MM.1S (cell line): ENCODE measurements at regions not wholly inside any gene's neighbourhood (a gene's known extent, or its start where the extent isn't known, plus 50 kb on each side); places are given as distances from the start of the nearest gene placed in this dataset.

Experiments
- DNase-seq: peaks from one replicate; pipeline ENCODE4 v3.0.0-alpha.2; 2015
- H2AFZ ChIP-seq: fragments of 300-600 bp; sonication (generic); 2 replicates; pipeline ENCODE4 v1.6.0; 2016; ENCODE audit warnings: antibody characterized with exemption, low read length
- H3F3A ChIP-seq: fragments of 300-600 bp; sonication (generic); 2 replicates; pipeline ENCODE4 v1.6.1; 2016; ENCODE audit warnings: mild to moderate bottlenecking, antibody characterized with exemption, low read length, moderate library complexity, mixed read lengths; ENCODE audit not compliant: insufficient read depth
- H3K27ac ChIP-seq: fragments of 300-600 bp; sonication (generic); 2 replicates; pipeline ENCODE4 v1.5.1; 2016; ENCODE audit warnings: mild to moderate bottlenecking, low read length
- H3K27me3 ChIP-seq: fragments of 300-600 bp; sonication (generic); replicated peaks from 2 replicates; pipeline ENCODE4 v1.6.0; 2016; ENCODE audit warnings: low read length; ENCODE audit not compliant: insufficient read depth
- H3K36me3 ChIP-seq: fragments of 300-600 bp; sonication (generic); replicated peaks from 2 replicates; pipeline ENCODE4 v1.6.1; 2016; ENCODE audit warnings: mild to moderate bottlenecking, low read length, mixed read lengths; ENCODE audit not compliant: insufficient read depth
- H3K4me1 ChIP-seq: fragments of 300-600 bp; sonication (generic); 2 replicates; pipeline ENCODE4 v1.6.1; 2016; ENCODE audit warnings: low read length, mixed read lengths
- H3K4me2 ChIP-seq: fragments of 300-600 bp; sonication (generic); 2 replicates; pipeline ENCODE4 v1.6.0; 2016; ENCODE audit warnings: low read depth, low read length
- H3K4me3 ChIP-seq: fragments of 300-600 bp; sonication (generic); 2 replicates; pipeline ENCODE4 v1.5.1; 2016; ENCODE audit warnings: low read length, mixed read lengths
- H3K79me2 ChIP-seq: fragments of 300-600 bp; sonication (generic); 2 replicates; pipeline ENCODE4 v1.6.1; 2016; ENCODE audit warnings: mixed run types, low read length, mixed read lengths
- H3K9ac ChIP-seq: fragments of 300-600 bp; sonication (generic); 2 replicates; pipeline ENCODE4 v1.6.1; 2016; ENCODE audit warnings: low read length, mixed read lengths
- H3K9me2 ChIP-seq: fragments of 300-600 bp; sonication (generic); replicated peaks from 2 replicates; pipeline ENCODE4 v1.6.1; 2016; ENCODE audit warnings: mild to moderate bottlenecking, low read length, mixed read lengths; ENCODE audit not compliant: insufficient read depth
- H3K9me3 ChIP-seq: fragments of 300-600 bp; sonication (generic); replicated peaks from 2 replicates; pipeline ENCODE4 v1.6.1; 2016; ENCODE audit warnings: mild to moderate bottlenecking, low read length, mixed read lengths; ENCODE audit not compliant: insufficient read depth
- H4K20me1 ChIP-seq: fragments of 300-600 bp; sonication (generic); 2 replicates; pipeline ENCODE4 v1.6.1; 2016; ENCODE audit warnings: mild to moderate bottlenecking, low read length, moderate library complexity, mixed read lengths; ENCODE audit not compliant: insufficient read depth
- CTCF ChIP-seq: fragments of 300-600 bp; sonication (generic); IDR thresholded peaks from 2 replicates; pipeline ENCODE4 v1.5.1; 2016; ENCODE audit warnings: antibody characterized with exemption, low read length, mixed read lengths
- EZH2 ChIP-seq: fragments of 300-600 bp; sonication (generic); optimal IDR thresholded peaks from 2 replicates; pipeline ENCODE3; 2017; ENCODE audit warnings: low read depth, mild to moderate bottlenecking, antibody characterized with exemption, low read length, mixed read lengths
- EZH2phosphoT487 ChIP-seq: fragments of 300-600 bp; sonication (generic); IDR thresholded peaks from 2 replicates; pipeline ENCODE4 v1.6.1; 2018; ENCODE audit warnings: antibody characterized with exemption, low read length

GRCh38 chr5:68459093-68459809 is 243.7 kb downstream of the PIK3R1 start:
- no peak overlapping the region for H3K4me2 ChIP-seq
- no peaks in the 10 kb centered on the region for H3K79me2 ChIP-seq
- no peaks in the 10 kb centered on the region for H3K27me3 ChIP-seq
- H3K4me1 ChIP-seq: no peaks in the 10 kb centered on the region
- H3K36me3 ChIP-seq: no peaks in the 10 kb centered on the region
- no peaks in the 10 kb centered on the region for H3K9me2 ChIP-seq
- H3K9ac ChIP-seq: no peak overlapping the region
- H4K20me1 ChIP-seq: no peaks in the 10 kb centered on the region
- no peak for DNase-seq
- no peaks in the 10 kb centered on the region for H3F3A ChIP-seq
- H3K4me3 ChIP-seq: no peak overlapping the region
- no peak overlapping the region for H3K27ac ChIP-seq
- no peak overlapping the region for H2AFZ ChIP-seq
- no peaks in the 10 kb centered on the region for H3K9me3 ChIP-seq
- no peak for TF ChIP-seq EZH2
- no peak for TF ChIP-seq CTCF
- TF ChIP-seq EZH2phosphoT487: no peak

DNA sequence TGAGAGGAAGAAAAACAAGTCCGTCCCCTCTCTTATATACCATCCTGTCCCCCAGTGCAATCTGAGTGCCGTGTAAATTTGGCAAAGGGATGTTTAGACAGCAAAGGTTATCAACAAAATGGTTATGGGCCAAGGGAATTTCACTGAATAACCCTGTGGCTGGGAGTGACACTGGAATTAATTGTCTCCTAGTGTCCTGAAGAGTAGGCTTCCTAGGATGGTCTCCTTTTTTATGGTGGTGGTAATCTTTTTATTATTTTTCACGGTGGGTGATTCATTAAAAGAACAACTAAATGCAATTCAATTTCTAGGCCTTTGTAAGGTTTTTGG is 244.2 kb downstream of the PIK3R1 start:
- Histone ChIP-seq H3K27me3 (no peaks in the 10 kb centered on the region), H3K79me2 (no peaks in the 10 kb centered on the region), H3K9me3 (no peaks in the 10 kb centered on the region), H3K4me3 (no peak overlapping the region), H3K9ac (no peak overlapping the region), H3K4me1 (no peaks in the 10 kb centered on the region), H2AFZ (no peak overlapping the region), H3K27ac (no peak overlapping the region), H3K9me2 (no peaks in the 10 kb centered on the region), H3K4me2 (no peak overlapping the region), H3F3A (no peaks in the 10 kb centered on the region), H3K36me3 (no peaks in the 10 kb centered on the region), H4K20me1 (no peaks in the 10 kb centered on the region)
- TF ChIP-seq EZH2phosphoT487: no peak
- no peak for TF ChIP-seq CTCF
- TF ChIP-seq EZH2: no peak
- DNase-seq: no peak

DNA sequence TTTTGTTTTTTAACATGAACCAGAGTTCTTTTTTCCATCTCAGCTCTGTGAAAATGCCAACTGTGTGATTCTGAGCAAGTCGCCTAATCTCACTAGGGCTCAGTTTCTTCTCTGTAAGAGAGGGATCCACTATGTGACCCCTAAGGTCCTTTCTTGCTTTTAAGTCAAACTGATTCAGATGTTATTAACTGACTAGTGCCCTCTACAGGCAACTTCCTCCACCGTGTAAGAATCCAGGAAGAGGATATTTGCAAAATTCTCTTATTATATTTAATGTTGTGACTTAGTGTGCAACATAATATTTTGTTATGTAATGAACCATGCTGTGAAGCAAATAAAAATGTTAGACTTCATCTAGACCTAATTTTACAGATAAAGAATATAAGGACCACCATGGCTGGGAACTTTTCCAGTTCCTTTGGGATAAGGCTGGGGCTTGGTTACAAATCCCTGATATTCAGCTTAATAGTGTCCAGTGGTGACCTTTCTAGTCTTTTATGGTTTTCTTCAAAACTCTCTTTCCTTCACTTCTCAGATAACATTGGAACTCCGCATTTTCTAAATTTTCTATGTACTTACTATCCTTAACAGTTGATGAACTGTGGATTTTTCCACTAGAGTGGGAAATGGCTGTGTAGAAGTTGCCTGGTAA is 244.7 kb downstream of the PIK3R1 start:
- Histone ChIP-seq H3K9me2 (no peaks in the 10 kb centered on the region), H3K4me1 (no peaks in the 10 kb centered on the region), H3K36me3 (no peaks in the 10 kb centered on the region), H3K4me3 (no peak overlapping the region), H3K27me3 (no peaks in the 10 kb centered on the region), H3K27ac (no peak overlapping the region), H3K79me2 (no peaks in the 10 kb centered on the region), H2AFZ (no peak overlapping the region), H3F3A (no peaks in the 10 kb centered on the region), H3K4me2 (no peak overlapping the region), H3K9ac (no peak overlapping the region), H4K20me1 (no peaks in the 10 kb centered on the region), H3K9me3 (no peaks in the 10 kb centered on the region)
- TF ChIP-seq EZH2phosphoT487: no peak
- TF ChIP-seq CTCF: peak; percentile 75
- DNase-seq: peak; percentile 59
